Epithelial cell of esophagus (primary cell): ENCODE measurements at regions not wholly inside any gene's neighbourhood (a gene's known extent, or its start where the extent isn't known, plus 50 kb on each side); places are given as distances from the start of the nearest gene placed in this dataset.
"Not testable (repeated sequence)": the region's sequence is repeated elsewhere in the genome, so short reads cannot be mapped to it uniquely, and the experiment has no call there.

Experiments
- DNase-seq: peaks from one replicate; pipeline ENCODE4 v3.0.0; 2010; ENCODE audit warnings: low read depth
- H3K4me3 ChIP-seq: 2 replicates; pipeline ENCODE4 v1.5.1; 2011; ENCODE audit warnings: mild to moderate bottlenecking, low read length, control low read depth
- CTCF ChIP-seq: IDR thresholded peaks from 2 replicates; pipeline ENCODE4 v1.5.1; 2011; ENCODE audit warnings: low read depth, mild to moderate bottlenecking, low read length, control low read depth, inconsistent platforms; ENCODE audit not compliant: insufficient read depth; ENCODE audit errors: missing control alignments

- DNase-seq, result no peak
- H3K4me3 ChIP-seq, result no peak overlapping the region
- TF ChIP-seq CTCF, result no peak
These were observed 517.2 kb upstream of the NR5A2 start for GRCh38 chr1:199510314-199510713.

- no peak overlapping the region for H3K4me3 ChIP-seq
- no peak for TF ChIP-seq CTCF
- DNase-seq, result no peak
These were observed 515.3 kb upstream of the NR5A2 start for GRCh38 chr1:199512037-199512710.

- peak; percentile 61 for DNase-seq
- no peak overlapping the region for H3K4me3 ChIP-seq
- no peak for TF ChIP-seq CTCF
These were observed 512.2 kb upstream of the NR5A2 start for GRCh38 chr1:199515261-199515660.

- DNase-seq, result no peak
- TF ChIP-seq CTCF, result no peak
- no peak overlapping the region for H3K4me3 ChIP-seq
These were observed 505.2 kb upstream of the NR5A2 start for GRCh38 chr1:199522338-199522737.

- DNase-seq, result no peak
- no peak for TF ChIP-seq CTCF
- H3K4me3 ChIP-seq, result no peak overlapping the region
These were observed 504.6 kb upstream of the NR5A2 start for GRCh38 chr1:199522936-199523335.

GRCh38 chr1:199529324-199529723 lies 498.2 kb upstream of the NR5A2 start:
- DNase-seq, result no peak
- TF ChIP-seq CTCF, result no peak
- H3K4me3 ChIP-seq, result no peak overlapping the region

GRCh38 chr1:199533361-199533760 lies 494.1 kb upstream of the NR5A2 start:
- DNase-seq, H3K4me3 ChIP-seq: not testable (repeated sequence)

GRCh38 chr1:199545780-199546179 lies 481.7 kb upstream of the NR5A2 start:
- peak; percentile 86 for DNase-seq
- peak; percentile 64 for TF ChIP-seq CTCF
- H3K4me3 ChIP-seq, result no peak overlapping the region
